IMR-90 (cell line): ENCODE measurements at regions not wholly inside any gene's neighbourhood (a gene's known extent, or its start where the extent isn't known, plus 50 kb on each side); places are given as distances from the start of the nearest gene placed in this dataset.

Source experiments
- ATAC-seq: fragments of 200-7000 bp; cut with Tn5 transposase; 2 replicates; pipeline ENCODE4 v1.9.1; 2020; ENCODE audit warnings: low read depth, mild to moderate bottlenecking, moderate library complexity
- BruUV-seq: library from RNA; stranded (reverse); fragments of 400-500 nt; replicated peaks from 2 replicates; lab custom pipeline; 2021; lab: Mats Ljungman, UMichigan
- CTCF ChIA-PET: fragments of 300-600 bp; formaldehyde crosslinking; extraction: SDS; loops from one replicate; lab custom pipeline; 2021; ENCODE audit warnings: antibody characterized with exemption; lab: Yijun Ruan, JAX
- POLR2A ChIA-PET: fragments of 300-600 bp; sonication (Branson Sonifier 250); formaldehyde crosslinking; loops from one replicate; lab custom pipeline; 2022; ENCODE audit warnings: antibody characterized with exemption; ENCODE audit not compliant: unreplicated experiment; lab: Charles Lee
- DNase-seq: peaks from one replicate; pipeline ENCODE4 v3.0.0; 2013
- H2AFZ ChIP-seq: replicated peaks from 2 replicates; pipeline ENCODE3; 2013; ENCODE audit warnings: low read length, mild to moderate bottlenecking; ENCODE audit not compliant: poor library complexity
- H2AK5ac ChIP-seq: 2 replicates; pipeline ENCODE4 v1.6.1; 2013; ENCODE audit warnings: low read depth, low read length, inconsistent platforms
- H2AK9ac ChIP-seq: replicated peaks from 2 replicates; pipeline ENCODE3; 2013; ENCODE audit warnings: mild to moderate bottlenecking, low read depth, low read length, moderate library complexity; ENCODE audit not compliant: poor library complexity
- H2BK120ac ChIP-seq: 2 replicates; pipeline ENCODE4 v1.6.1; 2013; ENCODE audit warnings: low read depth, low read length, inconsistent platforms
- H2BK15ac ChIP-seq: 3 replicates; pipeline ENCODE4 v1.6.1; 2013; ENCODE audit warnings: low read depth, low read length, inconsistent platforms
- H2BK20ac ChIP-seq: 2 replicates; pipeline ENCODE4 v1.6.1; 2013; ENCODE audit warnings: low read depth, mild to moderate bottlenecking, inconsistent platforms, low read length, moderate library complexity
- H2BK5ac ChIP-seq: 2 replicates; pipeline ENCODE4 v1.6.1; 2013; ENCODE audit warnings: mild to moderate bottlenecking, low read depth, low read length, inconsistent platforms; ENCODE audit not compliant: poor library complexity, severe bottlenecking
- H3K14ac ChIP-seq: replicated peaks from 2 replicates; pipeline ENCODE4 v1.6.1; 2013; ENCODE audit warnings: low read depth, low read length, inconsistent platforms
- H3K18ac ChIP-seq: 2 replicates; pipeline ENCODE4 v1.6.1; 2013; ENCODE audit warnings: low read depth, low read length, control low read depth
- H3K23ac ChIP-seq: 2 replicates; pipeline ENCODE4 v1.6.1; 2013; ENCODE audit warnings: low read depth, low read length, inconsistent platforms
- H3K27ac ChIP-seq: 2 replicates; pipeline ENCODE4 v1.5.1; 2013; ENCODE audit warnings: mild to moderate bottlenecking, control low read depth, low read length; ENCODE audit not compliant: insufficient read depth
- H3K27me3 ChIP-seq: 2 replicates; pipeline ENCODE4 v1.6.1; 2013; ENCODE audit warnings: low read length; ENCODE audit not compliant: control insufficient read depth, insufficient read depth
- H3K36me3 ChIP-seq: 2 replicates; pipeline ENCODE4 v1.6.1; 2013; ENCODE audit warnings: low read length, mixed read lengths; ENCODE audit not compliant: control insufficient read depth, insufficient read depth
- H3K4ac ChIP-seq: 2 replicates; pipeline ENCODE4 v1.6.1; 2013; ENCODE audit warnings: low read depth, low read length, inconsistent platforms
- H3K4me1 ChIP-seq: 2 replicates; pipeline ENCODE4 v1.6.1; 2013; ENCODE audit warnings: low read length, mixed read lengths; ENCODE audit not compliant: control insufficient read depth, insufficient read depth
- H3K4me2 ChIP-seq: 2 replicates; pipeline ENCODE4 v1.6.1; 2013; ENCODE audit warnings: low read depth, mild to moderate bottlenecking, control low read depth, low read length, moderate library complexity
- H3K4me3 ChIP-seq: 2 replicates; pipeline ENCODE4 v1.5.1; 2013; ENCODE audit warnings: low read depth, mild to moderate bottlenecking, control low read depth, low read length, moderate library complexity; ENCODE audit not compliant: insufficient read depth
- H3K56ac ChIP-seq: 2 replicates; pipeline ENCODE4 v1.6.1; 2013; ENCODE audit warnings: low read length, inconsistent platforms; ENCODE audit not compliant: insufficient read depth; ENCODE audit errors: extremely low read depth
- H3K79me1 ChIP-seq, 2 experiments: 2 replicates each; pipeline ENCODE4 v1.6.1; 2013; ENCODE audit warnings: low read length in 2 of 2, inconsistent platforms in 1 of 2, low read depth in 1 of 2
- H3K9ac ChIP-seq: 2 replicates; pipeline ENCODE4 v1.6.1; 2013; ENCODE audit warnings: low read depth, low read length, control low read depth
- H3K9me1 ChIP-seq: 2 replicates; pipeline ENCODE4 v1.6.1; 2013; ENCODE audit warnings: low read length, inconsistent platforms; ENCODE audit not compliant: insufficient read depth
- H3K9me3 ChIP-seq: 2 replicates; pipeline ENCODE4 v1.6.1; 2013; ENCODE audit warnings: low read length; ENCODE audit not compliant: control insufficient read depth, insufficient read depth
- H4K20me1 ChIP-seq: 2 replicates; pipeline ENCODE4 v1.6.1; 2013; ENCODE audit warnings: low read length, inconsistent platforms; ENCODE audit not compliant: insufficient read depth
- H4K5ac ChIP-seq: 2 replicates; pipeline ENCODE4 v1.6.1; 2013; ENCODE audit warnings: mild to moderate bottlenecking, low read depth, low read length, control low read depth
- H4K8ac ChIP-seq, 2 experiments: 2 replicates each; pipeline ENCODE4 v1.6.1; 2013; ENCODE audit warnings: low read depth in 2 of 2, low read length in 2 of 2, control low read depth in 1 of 2, inconsistent platforms in 1 of 2
- H4K91ac ChIP-seq: 2 replicates; pipeline ENCODE4 v1.6.1; 2013; ENCODE audit warnings: low read depth, low read length, inconsistent platforms; ENCODE audit not compliant: insufficient read depth
- BHLHE40 ChIP-seq: fragments of 150-350 bp; IDR thresholded peaks from 2 replicates; pipeline ENCODE4 v1.6.1; 2016; ENCODE audit warnings: mild to moderate bottlenecking, low read depth, low read length
- CEBPB ChIP-seq: IDR thresholded peaks from 2 replicates; pipeline ENCODE4 v1.6.1; 2012; ENCODE audit warnings: low read depth, low read length, improper control_type of control experiment
- CHD1 ChIP-seq: IDR thresholded peaks from 2 replicates; pipeline ENCODE4 v1.6.1; 2012; ENCODE audit warnings: low read depth, low read length, improper control_type of control experiment
- CTCF ChIP-seq: conservative IDR thresholded peaks from 2 replicates; pipeline ENCODE4 v1.5.1; 2012; ENCODE audit warnings: mild to moderate bottlenecking, low read depth, low read length, improper control_type of control experiment
- ELK1 ChIP-seq: fragments of 150-350 bp; IDR thresholded peaks from 2 replicates; pipeline ENCODE4 v1.6.1; 2016; ENCODE audit warnings: low read depth, mild to moderate bottlenecking, low read length, moderate library complexity, borderline replicate concordance
- FOS ChIP-seq: fragments of 150-350 bp; IDR thresholded peaks from 2 replicates; pipeline ENCODE4 v1.6.1; 2016; ENCODE audit warnings: low read depth, low read length
- MAFK ChIP-seq: IDR thresholded peaks from 2 replicates; pipeline ENCODE4 v1.6.1; 2012; ENCODE audit warnings: low read depth, low read length, improper control_type of control experiment
- MAZ ChIP-seq: IDR thresholded peaks from 2 replicates; pipeline ENCODE4 v1.6.1; 2012; ENCODE audit warnings: low read depth, mild to moderate bottlenecking, low read length, improper control_type of control experiment, moderate library complexity, borderline replicate concordance
- MXI1 ChIP-seq: IDR thresholded peaks from 2 replicates; pipeline ENCODE4 v1.6.1; 2012; ENCODE audit warnings: low read depth, mild to moderate bottlenecking, low read length, moderate library complexity, borderline replicate concordance
- NFE2L2 ChIP-seq: fragments of 150-350 bp; IDR thresholded peaks from 2 replicates; pipeline ENCODE4 v1.6.1; 2016; ENCODE audit warnings: low read depth, mild to moderate bottlenecking, low read length
- POLR2A ChIP-seq: IDR thresholded peaks from 2 replicates; pipeline ENCODE4 v1.6.1; 2012; ENCODE audit warnings: mild to moderate bottlenecking, low read depth, low read length
- RAD21 ChIP-seq: IDR thresholded peaks from 2 replicates; pipeline ENCODE4 v1.6.1; 2012; ENCODE audit warnings: low read length, improper control_type of control experiment
- RCOR1 ChIP-seq: IDR thresholded peaks from 2 replicates; pipeline ENCODE4 v1.6.1; 2012; ENCODE audit warnings: mild to moderate bottlenecking, low read length, improper control_type of control experiment; ENCODE audit not compliant: insufficient replicate concordance
- RFX5 ChIP-seq: IDR thresholded peaks from 2 replicates; pipeline ENCODE4 v1.8.0; 2012; ENCODE audit warnings: low read depth, mild to moderate bottlenecking, low read length, moderate library complexity
- SMC3 ChIP-seq: fragments of 150-350 bp; IDR thresholded peaks from 2 replicates; pipeline ENCODE4 v1.6.1; 2016; ENCODE audit warnings: low read depth, mild to moderate bottlenecking, antibody characterized with exemption, low read length, moderate library complexity
- USF2 ChIP-seq: fragments of 150-350 bp; IDR thresholded peaks from 2 replicates; pipeline ENCODE4 v1.6.1; 2017; ENCODE audit warnings: mild to moderate bottlenecking, antibody characterized with exemption, low read length, low read depth
- WGBS, 2 experiments: methylation state at CpG; one replicate each; pipeline versions ENCODE4 v1.1.5 to v1.1.7; 2013; ENCODE audit warnings: missing lambda C conversion rate in 2 of 2; ENCODE audit not compliant: insufficient read length in 1 of 2; ENCODE audit errors: extremely low coverage in 2 of 2; 5-methylcytosine and 5-hydroxymethylcytosine counted together
- dilution Hi-C: fragments of 300-500 bp; cut with HindIII; formaldehyde crosslinking; loops from one replicate; pipeline ENCODE4 v1.14.3; 2018; ENCODE audit warnings: low sequenced_read_pairs; ENCODE audit not compliant: unreplicated experiment
- in situ Hi-C: fragments of 300-500 bp; cut with MboI; formaldehyde crosslinking; loops from 3 replicates; pipeline ENCODE4 v1.14.3; 2019; ENCODE audit warnings: low sequenced_read_pairs, inconsistent platforms, mixed read lengths
- intact Hi-C: fragments of 100-400 bp; cut with micrococcal nuclease; formaldehyde crosslinking; loops from 2 replicates; pipeline ENCODE4 v1.10.0; 2022

GRCh38 chr6:1031720-1032119 is 280.2 kb upstream of the FOXQ1 start:
- Histone ChIP-seq H3K9ac (no peak overlapping the region), H2BK15ac (no peak overlapping the region), H3K4me3 (no peak overlapping the region), H3K79me1 (no peaks in the 10 kb centered on the region), H4K91ac (no peak overlapping the region), H3K4me2 (no peak overlapping the region), H4K8ac (no peak overlapping the region), H2BK120ac (no peak overlapping the region), H2AK5ac (no peak overlapping the region), H3K36me3 (no peaks in the 10 kb centered on the region), H2AFZ (no peak overlapping the region), H3K27ac (no peak overlapping the region), H3K4ac (no peak overlapping the region), H3K9me3 (no peaks in the 10 kb centered on the region), H3K18ac (no peak overlapping the region), H3K56ac (no peak overlapping the region), H2AK9ac (no peak overlapping the region), H2BK20ac (no peak overlapping the region), H3K9me1 (peaks cover 6% of the 10 kb centered on the region), H3K4me1 (peaks cover 5% of the 10 kb centered on the region; the same call in 1 of the 2 replicates), H3K14ac (no peak overlapping the region), H3K27me3 (peaks cover 2% of the 10 kb centered on the region; the same call in 1 of the 2 replicates), H3K23ac (no peak overlapping the region), H4K5ac (no peak overlapping the region), H2BK5ac (no peak overlapping the region), H4K20me1 (no peaks in the 10 kb centered on the region)
- no CpG with 5 or more reads among the region's 2 CpGs for WGBS, 2 experiments
- BruUV-seq, result no TSS peak
- ChIA-PET CTCF (interaction anchor here (0.6 to 0.7 kb wide), 2 partner anchors 39 to 123 kb away, joined by 3 to 4 read pairs; no protein-coding TSS in a partner anchor), POLR2A (no interaction called here)
- dilution Hi-C loops (no loop called here), intact Hi-C loops (no loop called here), in situ Hi-C loops (no loop called here)
- no peak for TF ChIP-seq FOS
- no peak for TF ChIP-seq SMC3
- no peak for TF ChIP-seq POLR2A
- no peak for TF ChIP-seq CTCF
- TF ChIP-seq RCOR1, result no peak
- TF ChIP-seq CHD1, result no peak
- no peak for TF ChIP-seq USF2
- TF ChIP-seq CEBPB, result no peak
- no peak for TF ChIP-seq RAD21
- TF ChIP-seq BHLHE40, result no peak
- TF ChIP-seq MAFK, result no peak
- TF ChIP-seq NFE2L2, result no peak
- TF ChIP-seq RFX5, result no peak
- TF ChIP-seq ELK1, result no peak
- TF ChIP-seq MAZ, result no peak
- no peak for TF ChIP-seq MXI1
- no peak for DNase-seq
- no peak for ATAC-seq
